ENCODE measurements at regions not wholly inside any gene's neighbourhood (a gene's known extent, or its start where the extent isn't known, plus 50 kb on each side); places are given as distances from the start of the nearest gene placed in this dataset.

DNA sequence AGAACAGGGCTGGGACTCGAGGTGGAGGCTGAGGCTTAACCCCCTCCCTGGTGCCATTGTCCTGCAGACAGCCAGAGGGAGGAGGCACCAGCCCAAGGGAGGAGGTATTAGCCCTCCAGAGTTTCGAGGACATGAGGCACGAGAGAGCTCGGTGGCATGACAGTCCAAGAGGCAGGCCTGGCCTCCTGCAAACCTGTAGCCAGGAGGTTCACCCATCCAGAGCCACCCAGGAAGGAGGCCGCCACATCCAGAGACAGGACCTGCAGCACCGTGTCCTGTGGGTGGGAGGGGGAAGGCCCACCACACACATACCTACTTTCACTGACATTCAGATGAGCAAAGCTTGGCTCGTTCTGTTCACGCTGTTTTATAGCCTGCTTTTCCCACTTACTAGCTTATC is 75.2 kb upstream of the ADAMTS2 start:
- TF ChIP-seq, protein P1, sequence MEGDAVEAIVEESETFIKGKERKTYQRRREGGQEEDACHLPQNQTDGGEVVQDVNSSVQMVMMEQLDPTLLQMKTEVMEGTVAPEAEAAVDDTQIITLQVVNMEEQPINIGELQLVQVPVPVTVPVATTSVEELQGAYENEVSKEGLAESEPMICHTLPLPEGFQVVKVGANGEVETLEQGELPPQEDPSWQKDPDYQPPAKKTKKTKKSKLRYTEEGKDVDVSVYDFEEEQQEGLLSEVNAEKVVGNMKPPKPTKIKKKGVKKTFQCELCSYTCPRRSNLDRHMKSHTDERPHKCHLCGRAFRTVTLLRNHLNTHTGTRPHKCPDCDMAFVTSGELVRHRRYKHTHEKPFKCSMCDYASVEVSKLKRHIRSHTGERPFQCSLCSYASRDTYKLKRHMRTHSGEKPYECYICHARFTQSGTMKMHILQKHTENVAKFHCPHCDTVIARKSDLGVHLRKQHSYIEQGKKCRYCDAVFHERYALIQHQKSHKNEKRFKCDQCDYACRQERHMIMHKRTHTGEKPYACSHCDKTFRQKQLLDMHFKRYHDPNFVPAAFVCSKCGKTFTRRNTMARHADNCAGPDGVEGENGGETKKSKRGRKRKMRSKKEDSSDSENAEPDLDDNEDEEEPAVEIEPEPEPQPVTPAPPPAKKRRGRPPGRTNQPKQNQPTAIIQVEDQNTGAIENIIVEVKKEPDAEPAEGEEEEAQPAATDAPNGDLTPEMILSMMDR (conservative IDR thresholded peaks at IDR 0.05; ENCODE audit: low read length): no peak
- H3K4me3 ChIP-seq (ENCODE audit: low read length): no peak overlapping the region
- DNase-seq (ENCODE audit: low read depth): no peak

DNA sequence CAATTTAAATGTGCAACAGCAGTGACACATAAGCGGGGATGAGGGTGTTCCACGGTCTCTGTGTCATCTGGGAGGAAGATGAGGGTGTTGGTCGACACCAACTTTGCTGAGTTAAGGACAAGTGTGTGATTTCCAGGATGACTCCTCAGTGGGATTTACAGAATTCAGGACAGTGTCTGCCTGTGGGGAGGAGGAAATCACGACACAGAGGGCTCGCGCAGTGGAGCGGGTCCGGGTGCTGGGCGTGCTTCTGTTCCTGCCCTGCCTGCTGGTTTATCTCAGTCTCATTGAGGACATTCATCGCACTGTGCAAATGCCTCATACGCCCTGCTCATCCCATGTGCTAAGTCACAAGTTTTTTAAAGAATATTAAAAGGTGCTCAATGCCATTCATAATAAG is 73.7 kb upstream of the ADAMTS2 start:
- H3K4me3 ChIP-seq (ENCODE audit: low read length): no peak overlapping the region
- no peak for DNase-seq (ENCODE audit: low read depth)
- TF ChIP-seq, protein P1 (conservative IDR thresholded peaks at IDR 0.05; ENCODE audit: low read length): no peak

- TF ChIP-seq, protein P1 (conservative IDR thresholded peaks at IDR 0.05; ENCODE audit: low read length): no peak
- no peak for DNase-seq (ENCODE audit: low read depth)
- H3K4me3 ChIP-seq (ENCODE audit: low read length): no peak overlapping the region
Measured at GRCh38 chr5:179417696-179418095, 72.4 kb upstream of the ADAMTS2 start.

DNA sequence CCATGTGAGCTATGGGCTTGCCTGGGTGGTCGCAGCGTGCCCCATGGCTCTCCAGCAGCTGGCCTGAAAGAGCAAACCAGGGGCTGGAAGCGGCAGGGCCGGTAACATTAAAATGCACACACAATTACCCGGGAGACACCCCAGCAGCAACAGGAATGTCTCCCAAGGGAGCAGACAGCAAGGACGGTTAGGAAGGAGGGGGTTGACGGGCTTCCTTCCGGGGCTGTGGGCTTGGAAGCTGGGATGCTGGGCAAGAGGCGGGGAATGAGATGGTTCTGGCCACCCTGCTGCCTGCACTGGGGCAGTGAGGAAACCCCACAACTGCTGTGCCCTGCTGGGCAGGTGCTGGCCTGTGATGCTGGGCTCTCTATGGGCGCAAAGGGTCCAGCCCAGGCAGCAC is 71.8 kb upstream of the ADAMTS2 start:
- no peak for DNase-seq (ENCODE audit: low read depth)
- TF ChIP-seq, protein P1 (conservative IDR thresholded peaks at IDR 0.05; ENCODE audit: low read length): no peak
- no peak overlapping the region for H3K4me3 ChIP-seq (ENCODE audit: low read length)

DNA sequence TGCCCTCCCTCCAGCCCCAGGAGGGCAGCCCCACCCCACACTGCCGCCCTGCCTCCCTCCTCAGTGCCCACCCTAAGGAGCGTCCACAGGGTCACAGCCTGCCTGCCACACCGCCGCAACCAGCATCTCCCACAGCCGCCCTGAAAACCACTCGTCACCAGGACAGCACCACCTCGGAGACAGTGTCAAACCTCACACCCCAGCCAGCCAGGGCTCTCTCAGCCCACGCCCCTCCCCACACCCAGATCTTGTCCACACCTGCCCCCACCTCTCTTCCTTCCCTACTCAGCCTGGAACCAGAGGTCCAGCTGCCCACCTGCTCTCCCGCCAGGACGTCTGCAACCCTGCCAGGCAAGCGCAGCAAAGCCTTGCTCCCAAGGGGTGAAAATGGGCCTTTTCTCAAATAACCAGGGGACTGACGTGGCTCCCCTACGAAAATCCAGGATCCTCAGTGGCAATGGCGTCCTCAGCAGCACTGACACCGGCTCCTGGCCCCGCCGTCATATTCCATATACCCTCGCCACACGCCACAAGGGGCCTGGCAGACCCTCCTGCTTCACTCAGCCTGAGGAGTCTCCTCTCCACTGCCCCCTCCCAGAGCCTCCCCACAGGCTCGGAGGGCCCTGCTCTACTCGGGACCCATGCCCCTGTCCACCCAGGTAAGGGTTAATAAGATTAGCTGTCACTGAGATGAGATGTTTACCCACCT is 71.0 kb upstream of the ADAMTS2 start:
- TF ChIP-seq, protein P1 (conservative IDR thresholded peaks at IDR 0.05; ENCODE audit: low read length): no peak
- no peak for DNase-seq (ENCODE audit: low read depth)
- no peak overlapping the region for H3K4me3 ChIP-seq (ENCODE audit: low read length)

DNA sequence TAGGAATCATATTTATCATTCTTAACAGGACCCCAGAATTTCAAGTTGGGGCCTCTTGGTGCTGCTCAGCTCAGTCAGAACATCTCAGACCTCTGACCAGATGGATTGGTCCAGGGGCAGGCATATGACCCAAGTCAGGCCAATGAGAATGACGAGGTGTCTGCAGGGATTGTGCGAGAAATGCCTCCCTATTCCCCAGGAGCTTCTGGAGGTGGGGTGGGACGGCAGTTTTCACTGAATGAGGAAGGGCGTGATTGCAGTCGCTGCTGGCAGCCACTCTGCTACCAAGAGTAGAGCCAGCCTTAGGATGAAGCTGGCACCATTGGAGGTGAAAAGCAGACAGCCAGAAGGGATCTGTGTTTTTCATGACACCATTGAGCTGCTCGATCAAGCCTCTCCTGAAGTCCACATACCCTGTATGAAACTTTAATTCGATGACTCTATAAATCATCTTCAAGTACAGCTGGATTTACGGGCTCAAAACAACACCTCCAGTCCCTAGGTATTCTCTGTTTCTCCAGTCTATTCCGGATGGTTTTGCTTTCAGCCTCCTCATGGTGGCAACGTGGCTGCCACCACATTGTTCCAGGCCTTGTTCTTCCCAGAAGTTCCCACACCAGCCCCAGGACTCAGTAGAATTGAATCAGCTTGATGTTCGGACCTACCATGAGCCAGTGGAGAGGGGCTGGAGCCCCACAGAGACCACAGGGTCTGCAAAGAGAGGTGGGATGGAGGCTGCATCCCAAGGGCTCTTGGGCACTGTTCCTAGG is 70.2 kb upstream of the ADAMTS2 start:
- H3K4me3 ChIP-seq (ENCODE audit: low read length): no peak overlapping the region
- DNase-seq (ENCODE audit: low read depth): no peak
- TF ChIP-seq, protein P1 (conservative IDR thresholded peaks at IDR 0.05; ENCODE audit: low read length): no peak
